WTC11 (cell line): ENCODE measurements at regions not wholly inside any gene's neighbourhood (a gene's known extent, or its start where the extent isn't known, plus 50 kb on each side); places are given as distances from the start of the nearest gene placed in this dataset.

Experiments
- MYBL2 ChIP-seq: sonication (generic); formaldehyde crosslinking; IDR thresholded peaks from 2 replicates; pipeline ENCODE4 v1.8.1; 2023; ENCODE audit warnings: mild to moderate bottlenecking, moderate library complexity, missing genetic modification reagents
- NFYB ChIP-seq: sonication (generic); formaldehyde crosslinking; conservative IDR thresholded peaks from 2 replicates; pipeline ENCODE4 v1.8.0; 2022; ENCODE audit warnings: low read depth, missing genetic modification reagents
- SMAD4 ChIP-seq: sonication (generic); formaldehyde crosslinking; IDR thresholded peaks from 2 replicates; pipeline ENCODE4 v1.8.0; 2022; ENCODE audit warnings: mild to moderate bottlenecking, missing genetic modification reagents
- TCF7 ChIP-seq: sonication (generic); formaldehyde crosslinking; IDR thresholded peaks from 2 replicates; pipeline ENCODE4 v1.8.0; 2022; ENCODE audit warnings: mild to moderate bottlenecking, low read depth, missing genetic modification reagents, moderate library complexity
- TF ChIP-seq, protein P1 (sequence below): fragments of 200-600 bp; IDR thresholded peaks from 2 replicates; pipeline ENCODE4 v1.8.0; 2022; ENCODE audit warnings: antibody characterized with exemption
- TF ChIP-seq, protein P2 (sequence below): sonication (generic); formaldehyde crosslinking; IDR thresholded peaks from 2 replicates; pipeline ENCODE4 v1.8.0; 2022; ENCODE audit warnings: mild to moderate bottlenecking, missing genetic modification reagents
- TF ChIP-seq, protein P3 (sequence below): sonication (generic); formaldehyde crosslinking; conservative IDR thresholded peaks from 2 replicates; pipeline ENCODE4 v1.8.1; 2022; ENCODE audit warnings: mild to moderate bottlenecking, missing genetic modification reagents

DNA sequence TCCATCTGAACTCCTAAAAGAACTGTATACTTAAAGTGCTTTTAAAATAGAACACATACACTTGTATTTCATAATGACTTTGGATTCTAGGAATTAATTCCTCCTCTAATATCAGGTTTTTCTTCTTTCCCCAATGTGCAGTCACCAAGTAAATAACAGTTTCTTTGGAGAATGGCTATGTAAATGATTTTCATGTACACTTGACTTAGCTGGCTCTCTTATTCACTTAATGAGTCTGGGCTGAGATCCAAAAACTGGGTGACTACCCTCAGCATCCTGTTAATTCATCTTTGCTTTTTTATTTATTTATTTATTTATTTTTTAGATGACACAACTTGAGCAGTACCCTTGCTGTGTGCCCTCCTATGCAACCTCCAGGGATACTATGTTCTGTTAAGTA lies 1003.7 kb downstream of the SLITRK1 start:
- TF ChIP-seq, protein P1, sequence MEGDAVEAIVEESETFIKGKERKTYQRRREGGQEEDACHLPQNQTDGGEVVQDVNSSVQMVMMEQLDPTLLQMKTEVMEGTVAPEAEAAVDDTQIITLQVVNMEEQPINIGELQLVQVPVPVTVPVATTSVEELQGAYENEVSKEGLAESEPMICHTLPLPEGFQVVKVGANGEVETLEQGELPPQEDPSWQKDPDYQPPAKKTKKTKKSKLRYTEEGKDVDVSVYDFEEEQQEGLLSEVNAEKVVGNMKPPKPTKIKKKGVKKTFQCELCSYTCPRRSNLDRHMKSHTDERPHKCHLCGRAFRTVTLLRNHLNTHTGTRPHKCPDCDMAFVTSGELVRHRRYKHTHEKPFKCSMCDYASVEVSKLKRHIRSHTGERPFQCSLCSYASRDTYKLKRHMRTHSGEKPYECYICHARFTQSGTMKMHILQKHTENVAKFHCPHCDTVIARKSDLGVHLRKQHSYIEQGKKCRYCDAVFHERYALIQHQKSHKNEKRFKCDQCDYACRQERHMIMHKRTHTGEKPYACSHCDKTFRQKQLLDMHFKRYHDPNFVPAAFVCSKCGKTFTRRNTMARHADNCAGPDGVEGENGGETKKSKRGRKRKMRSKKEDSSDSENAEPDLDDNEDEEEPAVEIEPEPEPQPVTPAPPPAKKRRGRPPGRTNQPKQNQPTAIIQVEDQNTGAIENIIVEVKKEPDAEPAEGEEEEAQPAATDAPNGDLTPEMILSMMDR = no peak
- TF ChIP-seq TCF7 (CRISPR knock-in tag) = no peak
- TF ChIP-seq, protein P2, sequence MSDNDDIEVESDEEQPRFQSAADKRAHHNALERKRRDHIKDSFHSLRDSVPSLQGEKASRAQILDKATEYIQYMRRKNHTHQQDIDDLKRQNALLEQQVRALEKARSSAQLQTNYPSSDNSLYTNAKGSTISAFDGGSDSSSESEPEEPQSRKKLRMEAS (CRISPR knock-in tag) = no peak
- TF ChIP-seq, protein P3, sequence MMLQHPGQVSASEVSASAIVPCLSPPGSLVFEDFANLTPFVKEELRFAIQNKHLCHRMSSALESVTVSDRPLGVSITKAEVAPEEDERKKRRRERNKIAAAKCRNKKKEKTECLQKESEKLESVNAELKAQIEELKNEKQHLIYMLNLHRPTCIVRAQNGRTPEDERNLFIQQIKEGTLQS (CRISPR knock-in tag) = no peak
- TF ChIP-seq MYBL2 (CRISPR knock-in tag) = no peak
- TF ChIP-seq NFYB (CRISPR knock-in tag) = no peak
- no peak for TF ChIP-seq SMAD4
